ENCODE measurements at regions not wholly inside any gene's neighbourhood (a gene's known extent, or its start where the extent isn't known, plus 50 kb on each side); places are given as distances from the start of the nearest gene placed in this dataset.
A peak's percentile ranks its signal among the peaks of the same experiment; 100 is the strongest.
"Not testable (repeated sequence)": the region's sequence is repeated elsewhere in the genome, so short reads cannot be mapped to it uniquely, and the experiment has no call there.

GRCh38 chr21:35840949-35841348 lies 219.4 kb downstream of the SETD4 start:
- no peak for DNase-seq

- DNase-seq = peak in 1 of 4 experiments; percentile 10
Observed at GRCh38 chr21:35840197-35840799, 220.0 kb downstream of the SETD4 start.

GRCh38 chr21:35838987-35839763 lies 221.2 kb downstream of the SETD4 start:
- no peak for DNase-seq

- no peak for DNase-seq
Observed at GRCh38 chr21:35838350-35838749, 222.0 kb downstream of the SETD4 start.

- no peak for DNase-seq
Observed at GRCh38 chr21:35833991-35834390, 226.3 kb downstream of the SETD4 start.

- no peak for DNase-seq
Observed at GRCh38 chr21:35833388-35833787, 226.9 kb downstream of the SETD4 start.

- no peak for DNase-seq
Observed at GRCh38 chr21:35831230-35831629, 229.1 kb downstream of the SETD4 start.

- DNase-seq = no peak
Observed at GRCh38 chr21:35829067-35829466, 231.3 kb downstream of the SETD4 start.

- DNase-seq = no peak
Observed at GRCh38 chr21:35828161-35828560, 232.2 kb downstream of the SETD4 start.

GRCh38 chr21:35827004-35827403 lies 233.3 kb downstream of the SETD4 start:
- no peak for DNase-seq

- DNase-seq = no peak
Observed at GRCh38 chr21:35825370-35826353, 234.7 kb downstream of the SETD4 start.

- DNase-seq = no peak
Observed at GRCh38 chr21:35824136-35824535, 236.2 kb downstream of the SETD4 start.

GRCh38 chr21:35819134-35819533 lies 241.2 kb downstream of the SETD4 start:
- no peak for DNase-seq

- DNase-seq = no peak
Observed at GRCh38 chr21:35818597-35818996, 241.7 kb downstream of the SETD4 start.

GRCh38 chr21:35814858-35815619 lies 245.3 kb downstream of the SETD4 start:
- DNase-seq = no peak

- DNase-seq = no peak
Observed at GRCh38 chr21:35812679-35813078, 247.6 kb downstream of the SETD4 start.

- no peak for DNase-seq
Observed at GRCh38 chr21:35811191-35811806, 249.0 kb downstream of the SETD4 start.

- DNase-seq = no peak
Observed at GRCh38 chr21:35810431-35810970, 249.8 kb downstream of the SETD4 start.

- no peak for DNase-seq
Observed at GRCh38 chr21:35801391-35801790, 258.9 kb downstream of the SETD4 start.

- DNase-seq = not testable (repeated sequence)
Observed at GRCh38 chr21:35800796-35801385, 259.4 kb downstream of the SETD4 start.

- DNase-seq = no peak
Observed at GRCh38 chr21:35796844-35797243, 263.5 kb downstream of the SETD4 start.
